NCI-H1105 treated with DMSO at 0.1 percent for 48 hours (cell line): ENCODE measurements at regions not wholly inside any gene's neighbourhood (a gene's known extent, or its start where the extent isn't known, plus 50 kb on each side); places are given as distances from the start of the nearest gene placed in this dataset.
"Not testable (repeated sequence)": the region's sequence is repeated elsewhere in the genome, so short reads cannot be mapped to it uniquely, and the experiment has no call there.

ENCODE experiments used
- DNase-seq: peaks from one replicate; lab custom pipeline; 2025; lab: John Stamatoyannopoulos, UW

GRCh38 chr5:114054594-114054993 lies 307.3 kb upstream of the KCNN2 start:
- no peak for DNase-seq

DNA sequence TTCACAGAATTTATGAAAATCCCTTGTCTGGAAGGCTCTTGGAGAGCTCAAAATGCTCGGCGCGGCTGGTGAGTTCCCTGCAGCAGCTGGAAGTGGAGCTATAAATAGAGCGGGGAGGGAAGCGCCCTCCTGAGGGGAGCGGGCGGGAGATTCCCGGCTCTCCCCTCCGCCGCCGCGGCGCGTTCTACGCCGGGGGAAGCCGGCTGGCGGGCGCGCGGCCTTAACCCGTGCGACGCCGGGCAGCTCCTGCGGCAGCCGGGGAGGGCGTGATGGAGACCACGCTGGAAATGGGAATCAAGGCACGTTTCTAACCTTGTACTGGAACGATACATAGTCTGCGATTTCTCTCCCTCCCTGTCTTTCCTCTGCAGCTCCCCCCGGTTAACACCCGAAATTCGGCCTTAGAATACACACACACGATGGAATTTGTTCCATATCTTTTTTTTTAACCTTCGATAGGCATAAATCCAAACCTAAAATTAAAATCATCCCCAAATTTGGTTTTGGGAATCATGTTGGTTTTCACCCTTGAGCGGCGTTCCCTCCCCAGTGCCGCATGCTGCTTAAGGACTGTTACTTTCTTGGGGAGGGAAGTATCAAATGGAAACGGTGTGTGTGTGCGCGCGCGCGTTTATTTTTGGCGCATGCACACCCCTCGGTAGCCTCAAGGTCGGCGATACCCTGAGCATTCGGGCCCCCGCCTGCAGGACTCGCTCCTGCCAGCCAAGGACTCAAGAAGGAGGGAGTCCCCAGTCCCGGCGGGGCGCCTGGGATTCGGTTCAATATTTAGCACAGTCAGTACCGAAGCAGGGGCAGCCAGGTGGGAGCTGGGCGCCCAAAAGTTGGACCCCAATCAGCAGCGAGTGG lies 306.3 kb upstream of the KCNN2 start:
- peak; percentile 70 for DNase-seq

DNA sequence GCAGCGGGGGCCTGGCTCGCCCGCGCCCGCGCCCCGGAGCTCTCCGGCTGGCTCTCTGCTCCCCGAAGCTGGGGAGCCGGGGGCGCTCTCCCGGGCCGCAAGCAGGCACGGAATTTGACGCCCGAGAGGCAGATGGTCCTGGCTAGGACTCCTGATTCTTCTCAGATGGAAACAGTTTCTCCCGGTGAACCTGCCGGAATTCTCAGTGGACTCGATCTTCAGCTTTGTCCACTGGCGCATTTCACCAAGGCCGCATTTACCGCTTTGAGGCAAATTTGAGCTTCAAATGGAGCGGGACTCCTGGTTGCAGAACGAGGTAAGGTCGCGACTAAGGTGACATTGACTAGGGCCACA lies 305.7 kb upstream of the KCNN2 start:
- no peak for DNase-seq

DNA sequence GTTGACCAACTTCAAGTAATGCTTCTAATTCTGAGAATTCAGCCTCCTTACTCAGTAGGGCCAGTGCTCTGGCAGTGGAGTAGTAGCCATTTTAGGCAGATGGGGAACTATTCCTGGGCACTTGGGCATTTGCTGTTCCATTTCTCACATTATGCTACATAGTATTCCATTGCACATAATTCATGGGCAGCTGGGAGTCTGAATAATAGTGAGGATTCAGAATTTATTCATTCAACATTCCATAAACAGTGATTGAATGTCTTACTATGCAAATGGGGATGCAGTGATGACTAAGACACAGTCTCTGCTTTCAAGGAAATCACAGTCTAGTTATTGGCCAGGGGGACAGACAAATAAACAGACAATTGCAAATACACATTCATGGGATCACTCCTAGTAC lies 301.0 kb upstream of the KCNN2 start:
- no peak for DNase-seq

DNA sequence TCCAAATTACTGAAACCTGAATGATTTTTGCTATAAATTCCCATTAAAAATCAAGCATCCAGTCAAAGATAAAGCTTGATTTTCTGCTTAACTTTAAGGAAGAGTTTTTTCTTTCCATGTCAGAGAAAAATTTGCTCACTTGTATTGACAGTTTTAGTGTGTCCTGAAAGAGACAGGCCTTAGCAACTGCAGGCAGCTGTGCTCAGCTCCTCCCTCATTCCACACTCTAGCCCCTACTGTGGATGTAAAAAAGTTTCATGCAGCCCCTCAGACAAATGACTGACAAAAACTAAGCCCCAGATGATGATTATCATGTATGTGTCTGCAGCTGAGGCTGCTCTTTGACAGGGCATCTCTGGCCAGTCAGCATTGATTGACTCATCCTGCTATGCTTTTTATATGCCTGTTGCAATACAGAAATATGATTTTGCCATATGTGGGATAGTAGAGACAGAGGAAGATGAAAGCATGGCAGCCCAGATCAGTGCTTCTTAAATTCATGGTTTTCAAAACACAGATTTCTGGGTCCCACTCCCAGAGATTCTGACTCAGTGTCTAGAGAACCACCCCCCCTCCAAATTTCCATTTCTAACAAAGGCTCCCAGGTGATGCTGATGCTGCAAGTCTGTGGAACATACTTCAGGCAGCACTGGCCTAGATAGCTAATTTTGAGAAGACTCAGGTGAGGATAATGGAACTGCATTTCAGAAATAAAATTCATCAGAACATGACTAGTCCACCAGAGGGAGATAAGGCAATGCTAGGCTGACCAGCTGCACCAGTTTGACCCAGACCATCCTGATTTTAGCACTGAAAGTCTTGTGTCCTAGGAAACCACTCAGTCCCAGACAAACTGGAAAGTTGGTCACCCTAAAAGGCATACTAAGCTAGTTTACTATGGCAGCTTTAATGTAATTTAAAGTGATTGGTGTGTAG lies 298.7 kb upstream of the KCNN2 start:
- no peak for DNase-seq

DNA sequence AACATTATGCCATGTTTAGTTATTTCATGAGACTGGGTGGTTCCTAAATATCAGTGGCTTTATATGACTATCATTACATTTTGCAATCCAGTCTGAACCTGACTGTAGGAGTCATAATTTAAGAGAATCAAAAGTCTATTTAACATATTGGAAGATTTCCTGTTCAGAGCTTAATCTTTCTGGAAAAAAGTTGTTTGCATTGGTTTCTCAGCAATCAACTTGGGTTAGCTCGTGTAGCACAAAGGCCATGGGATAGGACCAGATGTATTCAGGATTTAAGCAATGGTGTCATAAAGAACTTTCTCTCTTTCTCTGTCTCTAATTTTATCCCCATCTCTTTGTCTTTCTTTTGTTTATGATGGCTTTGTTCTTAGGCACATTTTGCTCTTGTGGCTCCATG lies 296.0 kb upstream of the KCNN2 start:
- DNase-seq = no peak

DNA sequence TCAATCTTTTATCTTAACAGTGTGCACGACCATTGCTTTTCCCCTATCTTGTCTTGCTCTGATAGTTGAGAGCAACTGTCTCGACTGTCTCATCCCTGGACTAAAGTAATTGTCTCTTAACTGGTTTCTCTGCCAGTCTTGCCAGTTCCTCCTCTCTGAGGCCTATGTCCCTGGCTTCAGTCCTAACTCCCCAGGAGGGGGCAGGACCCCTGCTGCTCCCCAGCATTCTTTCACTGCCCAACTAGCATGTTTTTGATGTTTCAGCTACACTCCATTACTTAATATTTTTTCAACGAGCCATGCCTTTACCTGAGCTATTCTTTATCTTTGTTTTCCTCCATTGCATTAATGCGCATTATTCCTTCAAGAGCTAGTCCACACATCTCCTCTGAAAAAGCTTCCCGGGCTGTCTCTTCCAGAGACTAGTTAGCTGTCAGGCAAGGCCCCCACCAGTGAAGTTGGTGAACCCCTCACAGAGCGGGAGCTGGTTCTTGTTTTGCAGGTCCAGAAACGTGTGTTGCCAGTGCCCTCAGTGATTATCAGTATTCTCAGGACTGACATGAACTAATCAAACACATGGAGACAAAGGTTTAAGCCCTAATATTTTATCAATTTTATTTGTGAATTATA lies 291.7 kb upstream of the KCNN2 start:
- DNase-seq = no peak

DNA sequence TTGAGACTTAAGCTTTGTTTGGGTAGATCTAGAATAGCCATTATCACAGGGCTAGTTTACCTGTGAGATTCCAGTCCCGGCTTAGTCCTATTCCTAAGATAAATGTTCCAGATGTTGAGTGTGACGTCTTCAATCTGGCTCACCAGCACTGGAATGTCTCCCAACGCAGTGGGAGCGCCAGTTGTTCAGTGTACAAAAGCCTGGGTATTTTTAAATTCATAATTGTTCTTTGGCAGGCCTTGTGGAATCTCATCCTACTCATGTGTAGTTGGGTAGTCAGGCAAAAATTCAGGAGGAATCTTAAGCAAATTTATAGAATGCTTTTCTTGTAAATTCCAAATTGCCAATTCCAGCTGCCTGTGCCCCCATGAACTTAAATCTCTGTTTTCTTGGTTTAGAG lies 272.6 kb upstream of the KCNN2 start:
- DNase-seq = no peak

DNA sequence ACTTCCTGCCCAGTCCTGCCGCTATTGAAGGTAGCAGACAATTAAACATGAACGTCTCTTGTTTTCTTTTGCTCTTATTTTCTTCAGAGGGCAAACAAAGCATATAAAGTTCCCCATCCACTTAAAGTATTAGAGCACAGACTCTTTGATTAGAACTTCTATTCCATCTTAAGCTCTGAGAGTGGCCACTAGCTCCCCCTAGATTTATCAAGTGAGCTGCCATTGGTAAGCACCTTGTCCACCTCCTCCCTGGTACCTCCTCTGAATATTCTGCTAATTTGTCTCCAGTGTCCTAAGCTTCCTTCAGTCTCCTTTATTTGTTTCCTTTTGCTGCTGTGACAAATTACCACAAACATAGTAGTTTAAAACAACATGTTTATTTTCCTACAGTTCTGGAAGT lies 264.3 kb upstream of the KCNN2 start:
- no peak for DNase-seq

GRCh38 chr5:114099161-114099560 lies 262.7 kb upstream of the KCNN2 start:
- no peak for DNase-seq

DNA sequence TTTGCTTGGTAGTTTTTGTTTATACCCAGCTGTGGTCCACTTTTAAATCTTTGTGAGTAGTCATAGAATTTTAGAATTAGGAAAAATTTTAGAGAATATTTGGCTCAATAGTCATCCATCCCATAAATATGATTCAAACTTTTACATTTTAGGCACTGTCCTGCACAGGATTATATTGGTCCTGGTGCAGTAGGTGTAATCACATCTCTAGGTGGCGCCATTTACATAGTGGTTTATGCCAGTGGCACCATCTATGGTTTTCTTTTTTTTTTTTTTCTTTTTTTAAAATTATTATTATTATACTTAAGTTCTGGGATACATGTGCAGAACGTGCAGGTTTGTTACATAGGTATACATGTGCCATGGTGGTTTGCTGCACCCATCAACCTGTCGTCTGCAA lies 260.7 kb upstream of the KCNN2 start:
- DNase-seq = peak; percentile 5

- no peak for DNase-seq
Observed at GRCh38 chr5:114113604-114114003, 248.3 kb upstream of the KCNN2 start.

GRCh38 chr5:114116981-114117380 lies 244.9 kb upstream of the KCNN2 start:
- DNase-seq = no peak

DNA sequence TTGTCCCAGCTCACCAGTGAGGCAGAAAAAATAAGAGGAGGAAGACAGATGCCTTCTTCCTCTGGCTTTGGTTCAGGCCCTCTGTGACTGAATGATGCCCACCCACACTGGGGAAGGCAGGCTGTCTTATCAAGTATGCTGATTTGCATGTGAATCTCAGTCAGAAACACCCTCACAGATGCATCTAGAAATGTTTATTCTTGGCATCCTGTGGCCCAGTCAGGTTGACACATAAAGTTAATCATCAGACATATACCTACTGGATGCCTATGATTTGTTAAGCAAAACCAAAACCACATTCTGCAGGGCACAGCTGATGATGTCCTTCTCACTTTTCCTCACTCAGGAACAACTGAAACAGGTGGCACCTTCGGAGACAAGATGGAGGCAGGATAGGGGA lies 243.4 kb upstream of the KCNN2 start:
- DNase-seq = no peak

- DNase-seq = no peak
Observed at GRCh38 chr5:114120166-114120565, 241.7 kb upstream of the KCNN2 start.

GRCh38 chr5:114122852-114123251 lies 239.0 kb upstream of the KCNN2 start:
- DNase-seq = no peak

- no peak for DNase-seq
Observed at GRCh38 chr5:114123654-114124053, 238.2 kb upstream of the KCNN2 start.

GRCh38 chr5:114146398-114146797 lies 215.5 kb upstream of the KCNN2 start:
- no peak for DNase-seq

GRCh38 chr5:114148253-114148652 lies 213.6 kb upstream of the KCNN2 start:
- no peak for DNase-seq

- not testable (repeated sequence) for DNase-seq
Observed at GRCh38 chr5:114148728-114149127, 213.1 kb upstream of the KCNN2 start.

- no peak for DNase-seq
Observed at GRCh38 chr5:114152656-114153360, 209.1 kb upstream of the KCNN2 start.

DNA sequence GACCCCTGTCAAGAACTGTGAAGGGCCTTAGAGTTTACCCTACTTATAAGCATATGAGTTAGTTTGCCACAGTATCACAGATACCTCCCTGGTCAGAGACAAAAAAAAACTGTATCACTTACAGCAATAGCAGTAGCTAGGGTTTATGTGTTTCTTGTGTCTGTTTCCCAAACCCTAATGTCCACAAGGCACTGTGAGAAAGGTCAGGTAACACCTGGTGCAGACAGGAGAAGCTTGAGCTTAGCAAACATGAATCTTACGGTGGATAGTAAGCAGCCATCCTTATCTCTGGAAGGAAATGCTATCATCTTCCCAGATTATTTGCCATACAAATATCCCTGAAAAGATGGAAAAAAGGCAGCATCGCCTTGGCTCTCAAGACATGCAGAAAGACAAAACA lies 208.5 kb upstream of the KCNN2 start:
- DNase-seq = no peak
